Glomerular endothelial cell (primary cell): ENCODE measurements at regions not wholly inside any gene's neighbourhood (a gene's known extent, or its start where the extent isn't known, plus 50 kb on each side); places are given as distances from the start of the nearest gene placed in this dataset.

Source experiments
- DNase-seq: peaks from one replicate; pipeline ENCODE4 v3.0.0-alpha.2; 2011; ENCODE audit warnings: low read depth, low spot score; ENCODE audit errors: extremely low read depth

DNA sequence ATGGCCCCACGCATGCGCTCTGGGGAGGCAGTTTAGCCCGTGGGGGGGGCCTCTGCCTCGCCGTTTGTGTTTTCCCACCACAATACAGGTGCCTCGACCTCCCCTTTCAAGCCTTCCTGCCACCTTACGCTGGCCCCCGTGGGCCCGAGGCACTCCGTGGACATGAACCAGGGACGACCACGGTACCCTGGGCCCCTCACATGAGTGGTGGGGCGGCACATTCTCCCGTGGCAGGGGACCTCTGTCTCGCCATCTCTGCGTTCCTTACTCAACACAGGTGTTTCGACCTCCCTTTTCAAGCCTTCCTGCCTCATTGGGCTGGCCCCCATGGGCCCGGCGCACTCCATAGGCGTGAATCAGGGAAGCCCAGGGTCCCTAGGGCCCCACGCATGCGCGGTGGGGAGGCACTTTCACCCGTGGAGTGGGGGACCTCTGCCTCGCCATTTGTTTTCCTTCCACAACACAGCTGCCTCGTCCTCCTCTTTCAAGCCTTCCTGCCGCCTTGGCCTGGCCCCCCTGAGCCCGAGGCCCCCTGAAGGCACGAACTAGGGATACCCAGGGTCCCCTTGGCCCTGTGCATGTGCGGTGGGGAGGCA is 339.5 kb downstream of the ALG10 start:
- no peak for DNase-seq

DNA sequence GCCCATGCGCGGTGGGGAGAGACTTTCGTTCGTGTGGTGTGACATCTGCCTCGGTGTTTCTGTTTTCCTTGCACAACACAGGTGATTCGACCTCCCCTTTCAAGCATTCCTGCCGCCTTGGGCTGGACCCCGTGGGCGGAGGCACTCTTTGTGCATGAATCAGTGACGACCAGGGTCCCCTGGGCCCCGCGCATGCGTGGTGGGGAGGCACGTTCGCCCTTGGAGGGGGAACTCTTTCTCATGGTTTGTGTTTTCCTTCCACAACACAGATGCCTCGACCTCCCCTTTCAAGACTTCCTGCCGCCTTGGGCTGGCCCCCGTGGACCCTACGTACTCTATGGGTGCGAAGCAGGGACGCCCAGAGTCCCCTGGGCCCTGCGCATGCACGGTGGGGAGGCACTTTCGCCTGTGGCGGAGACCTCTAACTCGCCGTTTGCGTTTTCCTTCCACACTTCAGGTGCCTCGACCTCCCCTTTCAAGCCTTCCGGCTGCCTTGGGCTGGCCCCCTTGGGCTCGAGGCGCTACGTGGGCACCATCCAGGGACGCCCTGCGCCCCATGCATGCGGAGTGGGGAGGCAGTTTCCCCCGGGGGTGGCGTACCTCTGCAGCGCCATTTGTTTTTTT is 340.9 kb downstream of the ALG10 start:
- DNase-seq = no peak

DNA sequence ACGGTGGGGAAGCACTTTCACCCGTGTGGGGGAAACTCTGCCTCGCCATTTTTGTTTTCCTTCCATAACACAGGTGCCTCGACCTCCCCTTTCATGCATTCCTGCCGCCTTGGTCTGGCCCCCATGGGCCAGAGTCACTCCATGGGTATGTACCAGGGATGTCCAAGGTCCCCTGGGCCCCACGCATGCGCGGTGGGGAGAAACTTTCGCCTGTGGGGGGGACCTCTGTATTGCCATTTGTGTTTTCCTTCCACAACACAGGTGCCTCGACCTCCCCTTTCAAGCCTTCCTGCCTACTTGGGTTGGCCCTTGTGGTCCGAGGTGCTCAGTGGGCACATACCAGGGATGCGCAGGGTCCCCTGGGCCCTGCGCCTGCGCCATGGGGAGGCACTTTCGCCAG is 345.8 kb downstream of the ALG10 start:
- DNase-seq = no peak

DNA sequence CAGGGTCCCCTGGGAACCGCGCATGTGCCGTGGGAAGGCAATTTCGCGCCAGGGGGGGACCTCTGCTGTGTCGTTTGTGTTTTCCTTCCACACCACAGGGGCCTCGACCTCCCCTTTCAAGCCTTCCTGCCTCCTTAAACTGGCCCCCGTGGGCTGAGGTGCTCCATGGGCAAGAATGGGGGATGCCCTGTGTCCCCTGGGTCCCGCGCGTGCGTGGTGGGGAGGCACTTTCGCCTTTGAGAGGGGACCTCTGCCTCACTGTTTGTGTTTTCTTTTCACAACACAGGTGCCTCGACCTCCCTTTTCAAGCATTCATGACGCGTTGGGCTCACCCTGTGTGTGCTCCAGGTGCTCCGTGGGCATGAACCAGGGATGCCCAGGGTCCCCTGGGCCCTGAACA is 348.8 kb downstream of the ALG10 start:
- no peak for DNase-seq

DNA sequence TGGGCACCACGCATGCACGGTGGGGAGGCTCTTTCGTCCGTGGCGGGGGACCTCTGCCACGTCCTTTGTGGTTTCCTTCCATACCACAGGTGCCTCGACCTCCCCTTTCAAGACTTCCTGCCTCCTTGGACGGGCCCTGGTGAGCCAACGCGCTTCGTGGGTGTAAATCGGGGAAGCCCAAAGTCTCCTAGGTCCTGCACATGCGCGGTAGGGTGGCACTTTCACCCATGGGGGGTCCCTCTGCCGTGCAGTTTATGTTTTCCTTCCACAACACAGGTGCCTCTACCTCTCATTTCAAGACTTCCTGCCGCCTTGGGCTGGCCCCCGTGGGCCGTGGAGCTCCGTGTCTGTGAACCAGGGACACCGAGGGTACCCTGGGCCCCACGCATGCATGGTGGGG is 349.7 kb downstream of the ALG10 start:
- DNase-seq = no peak

DNA sequence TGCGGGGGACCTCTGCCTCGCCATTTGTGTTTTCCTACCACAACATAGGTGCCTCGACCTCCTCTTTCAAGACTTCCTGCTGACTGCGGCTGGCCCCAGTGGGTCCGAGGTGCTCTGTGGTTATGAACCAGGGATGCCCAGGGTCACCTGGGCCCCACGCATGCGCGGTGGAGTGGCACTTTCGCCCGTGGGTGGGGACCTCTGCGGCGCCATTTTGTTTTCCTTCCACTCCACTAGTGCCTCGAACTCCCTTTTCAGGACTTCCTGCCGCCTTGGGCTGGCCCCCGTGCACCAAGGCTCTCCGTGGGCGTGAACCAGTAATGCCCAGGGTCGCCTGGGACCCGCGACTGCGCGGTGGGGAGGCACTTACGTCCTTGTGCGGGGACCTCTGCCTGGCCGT is 351.6 kb downstream of the ALG10 start:
- DNase-seq = no peak

DNA sequence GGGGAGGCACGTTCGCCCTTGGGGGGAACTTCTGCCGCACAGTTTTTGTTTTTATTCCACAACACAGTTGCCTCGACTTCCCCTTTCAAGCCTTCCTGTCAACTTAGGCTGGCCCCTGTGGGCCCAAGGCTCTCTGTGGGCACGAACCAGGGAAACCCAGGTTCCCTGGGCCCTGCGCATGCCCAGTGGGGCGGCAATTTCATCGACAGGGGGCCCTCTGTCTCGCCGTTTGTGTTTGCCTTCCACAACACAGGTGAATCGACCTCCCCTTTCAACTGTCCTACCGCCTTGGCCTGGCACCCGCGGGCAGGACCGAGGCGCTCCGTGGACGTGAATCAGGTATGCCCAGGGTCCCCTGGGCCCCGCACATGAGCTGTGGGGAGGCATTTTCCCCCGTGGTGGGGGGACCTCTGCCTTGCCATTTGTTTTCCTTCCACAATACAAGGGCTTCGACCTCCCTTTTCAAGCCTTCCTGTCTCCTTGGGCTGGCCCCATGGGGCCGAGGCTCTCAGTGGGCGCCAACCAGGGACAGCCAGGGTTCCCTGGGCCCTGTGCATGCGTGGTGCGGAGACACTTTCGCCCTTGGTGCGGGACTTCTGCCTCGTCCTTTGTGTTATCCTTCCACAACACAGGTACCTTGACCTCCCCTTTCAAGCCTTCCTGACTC is 354.0 kb downstream of the ALG10 start:
- no peak for DNase-seq

DNA sequence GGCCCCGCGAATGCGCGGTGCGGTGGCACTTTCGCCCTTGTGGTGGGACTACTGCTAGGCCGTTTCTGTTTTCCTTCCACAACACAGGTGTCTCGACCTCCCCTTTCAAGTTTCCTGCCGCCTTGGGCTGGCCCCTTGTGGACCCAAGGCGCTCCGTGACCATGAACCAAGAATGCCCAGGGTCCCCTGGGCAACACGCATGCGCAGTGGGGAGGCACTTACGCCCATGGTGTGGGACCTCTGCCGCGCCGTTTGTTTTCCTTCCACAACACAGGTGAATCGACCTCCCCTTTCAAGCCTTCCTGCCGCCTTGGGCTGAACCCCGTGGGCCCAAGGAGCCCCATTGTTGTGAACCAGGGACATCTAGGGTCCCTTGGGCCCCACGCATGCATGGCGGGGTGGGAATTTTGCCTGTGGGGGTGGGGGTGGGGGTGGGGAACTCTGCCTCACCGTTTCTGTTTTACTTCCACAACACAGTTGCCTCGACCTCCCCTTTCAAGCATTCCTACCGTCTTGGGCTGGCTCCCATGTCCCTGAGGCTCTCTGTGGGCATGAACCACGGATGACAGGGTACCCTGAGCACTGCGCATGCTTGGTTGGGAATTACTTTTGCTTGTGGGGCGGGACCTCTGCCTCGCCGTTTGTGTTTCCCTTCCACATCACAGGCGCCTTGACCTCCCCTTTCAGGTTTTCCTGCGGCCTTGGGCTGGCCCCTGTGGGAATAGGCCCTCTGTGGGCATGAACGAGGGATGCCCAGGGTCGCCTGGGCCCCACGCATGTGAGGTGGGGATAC is 355.1 kb downstream of the ALG10 start:
- DNase-seq = no peak

DNA sequence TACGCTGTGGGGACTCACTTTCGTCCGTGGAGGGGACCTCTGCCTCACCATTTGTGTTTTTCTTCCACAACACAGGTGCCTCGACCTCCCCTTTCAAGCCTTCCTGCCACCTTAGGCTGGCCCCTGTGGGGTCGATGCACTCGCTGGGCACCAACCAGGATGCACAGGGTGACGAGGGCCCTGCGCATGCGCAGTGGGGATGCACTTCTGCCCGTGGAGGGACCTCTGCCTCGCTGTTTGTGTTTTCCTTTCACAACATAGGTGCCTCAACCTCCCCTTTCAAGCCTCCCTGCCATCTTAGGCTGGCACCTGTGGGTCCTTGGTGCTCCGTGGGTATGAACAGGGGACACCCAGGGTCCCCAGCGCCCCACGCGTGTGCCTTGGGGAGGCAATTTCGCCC is 356.8 kb downstream of the ALG10 start:
- DNase-seq = no peak

DNA sequence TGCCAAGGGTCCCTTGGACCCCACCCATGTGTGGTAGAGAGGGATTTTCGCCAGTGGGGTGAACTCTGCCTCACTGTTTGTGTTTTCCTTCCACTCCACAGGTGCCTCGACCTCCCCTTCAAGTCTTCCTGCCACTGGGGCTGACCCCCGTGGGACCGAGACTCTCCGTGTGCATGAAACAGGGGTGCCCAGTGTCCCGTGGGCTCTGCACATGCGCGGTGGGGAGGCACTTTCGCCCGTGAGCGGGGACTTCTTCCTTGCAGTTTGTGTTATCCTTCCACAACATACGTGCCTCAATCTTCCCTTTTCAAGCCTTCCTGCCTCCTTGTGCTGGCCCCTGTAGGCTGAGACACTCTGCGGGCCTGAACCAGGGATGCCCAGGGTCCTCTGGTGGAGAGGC is 362.4 kb downstream of the ALG10 start:
- DNase-seq = no peak

DNA sequence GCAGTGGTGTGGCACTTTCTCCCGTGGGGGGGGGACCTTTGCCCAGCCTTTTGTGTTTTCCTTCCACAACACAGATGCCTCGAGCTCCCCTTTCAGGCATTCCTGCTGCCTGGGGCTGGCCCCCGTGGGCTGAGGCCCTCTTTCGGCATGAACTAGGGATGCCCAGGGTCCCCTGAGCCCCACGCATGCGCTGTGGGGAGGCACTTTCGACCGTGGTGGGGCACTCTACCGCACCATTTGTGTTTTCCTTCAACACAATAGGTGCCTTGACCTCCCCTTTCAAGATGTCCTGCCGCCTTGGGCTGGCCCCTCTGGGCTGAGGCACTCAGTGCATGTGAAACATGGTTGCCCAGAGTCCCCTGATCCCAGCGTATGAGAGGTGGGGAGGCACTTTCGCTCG is 363.7 kb downstream of the ALG10 start:
- DNase-seq = no peak

DNA sequence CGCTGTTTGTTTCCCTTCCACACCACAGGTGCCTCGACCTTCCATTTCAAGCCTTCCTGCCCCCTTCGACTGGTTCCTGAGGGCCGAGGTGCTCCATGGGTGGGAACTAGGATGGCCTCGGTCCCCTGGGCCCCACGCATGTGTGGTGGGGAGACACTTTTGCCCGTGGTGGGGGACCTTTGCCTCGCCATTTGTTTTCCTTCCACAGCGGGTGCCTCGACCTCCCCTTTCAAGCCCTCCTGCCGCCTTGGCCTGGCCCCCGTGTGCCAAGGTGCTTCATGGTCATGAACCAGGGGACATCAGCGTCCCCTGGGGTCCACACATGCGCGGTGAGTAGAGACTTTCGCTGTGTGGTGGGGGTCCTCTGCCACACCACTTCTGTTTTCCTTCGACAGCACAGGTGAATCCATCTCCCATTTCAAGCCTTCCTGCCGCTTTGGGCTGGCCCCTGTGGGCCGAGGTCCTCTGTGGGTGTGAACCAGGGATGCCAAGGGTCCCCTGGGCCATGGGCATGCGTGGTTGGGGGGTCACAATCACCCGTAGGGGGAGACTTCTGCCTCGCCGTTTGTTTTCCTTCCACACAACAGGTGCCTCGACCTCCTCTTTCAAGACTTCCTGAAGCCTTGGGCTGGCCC is 364.4 kb downstream of the ALG10 start:
- DNase-seq = no peak

DNA sequence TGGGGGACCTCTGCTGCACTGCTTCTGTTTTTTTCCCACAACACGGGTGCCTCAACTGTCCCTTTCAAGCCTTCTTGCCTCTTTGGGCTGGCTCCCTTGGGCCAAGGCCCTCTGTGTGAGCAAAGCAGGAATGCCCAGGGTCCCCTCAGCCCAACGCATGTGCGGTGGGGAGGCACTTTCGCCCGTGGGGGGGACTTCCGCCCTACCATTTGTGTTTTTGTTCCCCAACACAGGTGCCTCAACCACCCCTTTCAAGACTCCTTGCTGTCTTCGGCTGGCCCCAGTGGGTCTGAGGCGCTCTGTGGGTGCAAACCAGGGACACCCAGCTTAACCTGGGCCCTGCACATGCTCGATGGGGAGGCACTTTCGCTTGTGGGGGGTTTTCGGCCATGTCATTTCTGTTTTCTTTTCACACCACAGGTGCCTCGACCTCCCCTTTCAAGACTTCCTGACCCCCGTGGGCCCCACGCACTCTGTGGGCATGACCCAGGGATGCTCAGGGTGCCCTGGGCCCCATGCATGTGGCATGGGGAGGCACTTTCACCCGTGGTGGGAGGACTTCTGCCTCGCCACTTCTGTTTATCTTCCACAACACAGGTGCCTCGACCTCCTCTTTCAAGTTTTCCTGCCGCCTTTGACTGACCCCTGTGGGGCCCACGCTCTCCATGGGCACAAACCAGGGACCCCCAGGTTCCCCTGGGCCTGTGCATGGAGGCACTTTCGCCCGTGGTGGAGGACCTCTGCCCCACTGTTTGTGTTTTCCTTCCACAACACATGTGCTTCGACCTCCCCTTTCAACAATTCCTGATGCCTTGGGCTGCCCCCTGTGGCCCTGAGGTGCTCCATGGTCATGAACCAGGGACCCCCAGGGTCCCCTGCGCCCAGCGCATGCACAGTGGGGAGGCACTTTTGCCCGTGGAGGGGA is 365.7 kb downstream of the ALG10 start:
- no peak for DNase-seq

DNA sequence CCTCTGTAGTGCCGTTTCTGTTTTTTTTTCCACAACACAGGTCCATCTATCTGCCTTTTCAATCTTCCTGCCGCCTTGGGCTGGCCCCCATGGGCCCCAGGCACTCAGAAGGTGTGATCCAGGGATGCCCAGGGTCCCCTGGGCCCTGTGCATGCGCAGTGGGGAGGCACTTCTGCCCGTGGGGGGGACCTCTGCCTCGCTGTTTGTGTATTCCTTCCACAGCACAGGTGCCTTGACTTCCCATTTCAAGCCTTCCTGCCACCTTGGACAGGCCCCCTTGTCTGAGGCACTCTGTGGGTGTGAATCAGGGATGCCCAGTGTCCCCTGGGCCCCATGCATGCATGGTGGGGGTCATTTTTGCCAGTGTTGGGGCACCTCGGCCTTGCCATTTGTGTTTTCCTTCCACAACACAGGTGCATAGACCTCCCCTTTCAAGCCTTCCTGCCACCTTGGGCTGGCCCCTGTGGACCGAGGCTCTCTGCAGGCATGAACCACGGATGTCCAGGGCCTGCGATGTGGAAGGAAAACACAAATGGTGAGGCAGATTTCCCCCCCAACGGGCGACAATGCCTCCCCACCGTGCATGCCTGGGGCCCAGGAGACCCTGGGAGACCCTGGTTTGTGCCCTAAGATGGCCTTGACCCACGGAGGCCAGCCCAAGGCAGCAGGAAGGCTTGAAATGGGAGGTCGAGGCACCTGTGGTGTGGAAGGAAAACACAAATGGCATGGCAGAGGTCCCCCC is 366.5 kb downstream of the ALG10 start:
- DNase-seq = no peak

DNA sequence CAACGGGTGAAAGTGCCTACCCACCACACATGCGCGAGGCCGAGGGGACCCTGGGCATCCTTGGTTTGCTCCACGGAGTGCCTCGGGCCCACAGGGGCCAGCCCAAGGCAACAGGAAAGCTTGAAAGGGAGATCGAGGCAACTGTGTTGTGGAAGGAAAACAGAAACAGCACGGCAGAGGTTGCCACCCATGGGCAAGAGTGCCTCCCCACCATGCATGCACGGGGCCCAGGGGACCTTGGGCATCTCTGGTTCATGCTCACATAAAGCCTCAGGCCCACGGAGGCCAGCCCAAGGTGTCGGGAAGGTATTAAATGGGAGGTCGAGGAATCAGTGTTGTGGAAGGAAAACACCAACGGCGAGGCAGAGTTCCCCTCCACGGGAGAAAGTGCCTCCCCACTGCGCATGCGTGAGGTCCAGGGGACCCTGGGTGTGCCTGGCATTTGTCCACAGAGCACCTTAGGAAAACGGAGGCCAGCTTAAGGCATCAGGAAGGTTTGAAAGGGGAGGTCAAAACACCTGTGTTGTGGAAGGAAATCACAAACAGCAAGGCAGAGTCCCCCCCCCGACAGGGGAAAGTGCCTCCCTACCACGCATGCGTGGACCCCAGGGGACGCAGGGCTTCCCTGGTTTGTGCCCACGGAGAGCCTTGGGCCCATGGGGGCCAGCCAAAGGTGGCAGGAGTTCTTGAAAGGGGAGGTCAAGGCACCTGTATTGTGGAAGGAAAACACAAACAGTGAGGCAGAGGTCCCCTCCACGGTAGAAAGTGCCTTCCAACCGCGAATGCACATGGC is 367.3 kb downstream of the ALG10 start:
- DNase-seq = no peak

DNA sequence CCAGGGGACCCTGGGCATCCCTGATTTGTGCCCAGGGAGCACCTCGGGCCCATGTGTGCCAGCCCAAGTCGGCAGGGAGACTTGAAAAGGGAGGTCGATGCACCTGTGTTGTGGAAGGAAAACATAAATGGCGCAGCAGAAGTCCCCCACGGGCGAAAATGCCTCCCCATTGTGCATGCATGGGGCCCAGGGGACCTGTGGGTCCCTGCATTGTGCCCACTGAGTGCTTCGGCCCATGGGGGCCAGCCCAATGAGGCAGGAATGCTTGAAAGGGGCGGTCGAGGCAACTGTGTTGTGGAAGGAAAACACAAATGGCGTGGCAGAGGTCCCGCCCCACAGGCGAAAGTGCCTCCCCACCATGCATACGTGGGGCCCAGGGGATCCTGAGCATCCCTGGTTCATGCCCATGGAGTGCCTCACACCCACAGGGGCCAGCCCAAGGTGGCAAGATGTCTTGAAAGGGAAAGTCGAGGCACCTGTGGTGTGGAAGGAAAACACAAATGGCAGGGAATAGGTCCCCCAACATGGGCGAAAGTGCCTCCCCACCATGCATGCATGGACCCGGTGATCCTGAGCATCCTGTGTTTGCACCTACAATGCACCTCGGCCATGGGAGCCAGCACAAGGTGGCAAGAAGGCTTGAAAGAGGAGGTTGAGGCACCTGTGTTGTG is 368.0 kb downstream of the ALG10 start:
- DNase-seq = no peak

DNA sequence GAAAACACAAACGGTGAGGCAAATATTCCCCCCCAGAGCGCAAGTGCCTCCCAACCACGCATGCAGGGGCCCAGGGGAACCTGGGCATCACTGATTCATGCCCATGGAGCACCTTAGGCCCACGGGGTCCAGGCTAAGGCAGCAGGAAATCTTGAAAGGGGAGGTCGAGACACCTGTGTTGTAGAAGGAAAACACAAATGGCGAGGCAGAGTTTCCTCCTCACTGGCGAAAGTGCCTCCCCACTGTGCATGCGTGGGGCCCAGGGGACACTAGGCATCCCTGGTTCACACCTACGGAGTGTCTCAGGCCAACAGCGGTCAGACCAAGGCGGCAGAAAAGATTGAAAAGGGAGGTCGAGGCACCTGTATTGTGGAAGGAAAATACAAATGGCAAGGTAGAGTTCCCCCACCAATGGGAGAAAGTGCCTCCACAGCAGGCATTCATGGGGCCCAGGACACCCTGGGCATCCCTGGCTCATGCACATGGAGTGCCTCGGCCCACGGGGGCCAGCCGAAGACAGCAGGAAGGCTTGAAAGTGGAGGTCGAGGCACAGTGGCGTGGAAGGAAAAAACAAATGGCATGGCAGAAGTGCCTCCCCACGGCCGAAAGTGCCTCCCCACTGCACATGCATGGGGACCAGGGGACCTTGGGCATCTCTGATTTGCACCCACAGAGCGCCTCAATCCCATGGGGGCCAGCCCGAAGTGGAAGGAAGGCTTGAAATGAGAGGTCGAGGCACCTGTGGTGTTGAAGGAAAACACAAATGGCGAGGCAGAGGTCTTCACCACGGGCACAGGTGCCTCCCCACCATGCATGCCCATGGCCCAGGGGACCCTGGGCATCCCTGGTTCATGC is 368.8 kb downstream of the ALG10 start:
- DNase-seq = no peak
